K562 (cell line): ENCODE measurements at regions not wholly inside any gene's neighbourhood (a gene's known extent, or its start where the extent isn't known, plus 50 kb on each side); places are given as distances from the start of the nearest gene placed in this dataset.

Experiments
- ATAC-seq: fragments of 200-7000 bp; cut with Tn5 transposase; 3 replicates; pipeline ENCODE4 v1.9.1; 2020; ENCODE audit warnings: moderate library complexity
- BruUV-seq: library from RNA; stranded (reverse); fragments of 400-500 nt; replicated peaks from 2 replicates; lab custom pipeline; 2021; lab: Mats Ljungman, UMichigan
- CTCF ChIA-PET: fragments of 300-600 bp; formaldehyde crosslinking; extraction: SDS; loops from one replicate; lab custom pipeline; 2021; ENCODE audit warnings: low intra/inter-chr PET ratio; lab: Yijun Ruan, JAX
- POLR2A ChIA-PET: fragments of 300-600, 350-650 bp; sonication (Branson Sonifier 250); formaldehyde crosslinking; extraction: SDS; loops from one replicate; lab custom pipeline; 2021; ENCODE audit warnings: antibody characterized with exemption, inconsistent platforms; lab: Yijun Ruan, JAX
- DNase-seq, 4 experiments: peaks; one replicate each; pipeline versions ENCODE4 v3.0.0 to v3.0.0-alpha.2; 2011 to 2018; ENCODE audit warnings: low spot score in 3 of 4, mixed read lengths in 3 of 4; ENCODE audit errors: extremely low read depth in 1 of 4
- FAIRE-seq: peaks from 2 replicates; lab custom pipeline; 2011; peaks lifted over from hg19 to GRCh38; lab: Jason Lieb, UNC
- H2AFZ ChIP-seq: 2 replicates; pipeline ENCODE4 v1.6.0; 2011; ENCODE audit warnings: low read depth, low read length, control low read depth, inconsistent platforms
- H3K27ac ChIP-seq: fragments of 200-600 bp; 3 replicates; pipeline ENCODE4 v1.8.0; 2011; ENCODE audit warnings: low read depth, mild to moderate bottlenecking, control low read depth, inconsistent platforms, low read length, moderate library complexity, mixed read lengths; ENCODE audit errors: extremely low read depth
- H3K27me3 ChIP-seq, 2 experiments: fragments of 300-600 bp in 1 of 2; 2 replicates in 1 of 2; 3 replicates in 1 of 2; pipeline versions ENCODE4 v1.6.0 to v1.8.0; 2011; ENCODE audit warnings: inconsistent platforms in 2 of 2, low read length in 2 of 2, mild to moderate bottlenecking in 1 of 2, mixed read lengths in 1 of 2, moderate library complexity in 1 of 2; ENCODE audit not compliant: control insufficient read depth in 2 of 2, insufficient read depth in 2 of 2
- H3K36me3 ChIP-seq: fragments of 300-600 bp; 3 replicates; pipeline ENCODE4 v1.8.0; 2011; ENCODE audit warnings: mild to moderate bottlenecking, low read length, inconsistent platforms; ENCODE audit not compliant: control insufficient read depth, insufficient read depth
- H3K4me1 ChIP-seq, 2 experiments: fragments of 200-600 bp in 1 of 2; replicated peaks in 1 of 2; 2 replicates in 1 of 2; 3 replicates in 1 of 2; pipeline versions ENCODE4 v1.5.1 to v1.8.0; 2011; ENCODE audit warnings: inconsistent platforms in 2 of 2, low read length in 2 of 2, mild to moderate bottlenecking in 1 of 2, mixed read lengths in 1 of 2, moderate library complexity in 1 of 2; ENCODE audit not compliant: control insufficient read depth in 2 of 2, insufficient read depth in 2 of 2
- H3K4me2 ChIP-seq: 2 replicates; pipeline ENCODE4 v1.6.1; 2011; ENCODE audit warnings: low read length, control low read depth, inconsistent platforms, mixed read lengths; ENCODE audit not compliant: insufficient read depth
- H3K4me3 ChIP-seq: fragments of 200-600 bp; sonication (generic), shearing (Covaris generic); 2 replicates; pipeline ENCODE4 v1.5.1; 2016; ENCODE audit warnings: control low read depth, inconsistent platforms
- H3K79me2 ChIP-seq: fragments of 200-600 bp; 3 replicates; pipeline ENCODE4 v1.8.0; 2011; ENCODE audit warnings: low read length, inconsistent platforms; ENCODE audit not compliant: control insufficient read depth, insufficient read depth
- H3K9ac ChIP-seq, 2 experiments: 2 replicates each; pipeline versions ENCODE4 v1.6.0 to v1.6.1; 2011; ENCODE audit warnings: low read depth in 2 of 2, low read length in 2 of 2, control low read depth in 1 of 2, inconsistent platforms in 1 of 2, mild to moderate bottlenecking in 1 of 2, mixed read lengths in 1 of 2; ENCODE audit not compliant: insufficient read depth in 1 of 2
- H3K9me1 ChIP-seq: one replicate; pipeline ENCODE4 v1.6.0; 2011; ENCODE audit warnings: inconsistent platforms, mild to moderate bottlenecking, low read length, moderate library complexity; ENCODE audit not compliant: control insufficient read depth, insufficient read depth
- H3K9me3 ChIP-seq: replicated peaks from 2 replicates; pipeline ENCODE4 v1.5.1; 2011; ENCODE audit warnings: low read depth, low read length, inconsistent platforms; ENCODE audit not compliant: control insufficient read depth, insufficient read depth
- H4K20me1 ChIP-seq: replicated peaks from 2 replicates; pipeline ENCODE4 v1.6.1; 2011; ENCODE audit warnings: low read length, inconsistent platforms, mixed read lengths; ENCODE audit not compliant: control insufficient read depth, insufficient read depth
- CREM ChIP-seq: IDR thresholded peaks from 2 replicates; pipeline ENCODE4 v1.6.1; 2014; ENCODE audit warnings: antibody characterized with exemption, low read depth
- DPF2 ChIP-seq: fragments of 450-650 bp; IDR thresholded peaks from 2 replicates; pipeline ENCODE4 v1.6.1; 2016
- ZFP30 ChIP-seq: fragments of 250-450 bp; sonication (Bioruptor Pico); IDR thresholded peaks from 2 replicates; pipeline ENCODE4 v1.8.0; 2022; ENCODE audit warnings: moderate library complexity, mild to moderate bottlenecking, inconsistent platforms, borderline replicate concordance
- WGBS: fragments of 100-300 bp; shearing (Covaris generic); methylation state at CpG from one replicate; pipeline ENCODE4 v1.1.6; 2016; ENCODE audit warnings: low coverage, mixed read lengths; ENCODE audit not compliant: insufficient coverage; ENCODE audit errors: missing lambda C conversion rate; 5-methylcytosine and 5-hydroxymethylcytosine counted together
- in situ Hi-C: fragments of 300-500 bp; cut with MboI; formaldehyde crosslinking; loops from 4 replicates; pipeline ENCODE4 v1.15.0; 2018; ENCODE audit warnings: inconsistent platforms, mixed read lengths
- intact Hi-C: fragments of 100-400 bp; cut with micrococcal nuclease; formaldehyde crosslinking; loops from 2 replicates; pipeline ENCODE4 v1.14.2; 2022
- TF ChIP-seq, protein P1 (sequence below), 2 experiments: IDR thresholded peaks; 2 replicates each; pipeline ENCODE4 v1.6.1; 2012; ENCODE audit warnings: improper control_type of control experiment in 2 of 2, low read depth in 2 of 2, low read length in 2 of 2, borderline replicate concordance in 1 of 2

DNA sequence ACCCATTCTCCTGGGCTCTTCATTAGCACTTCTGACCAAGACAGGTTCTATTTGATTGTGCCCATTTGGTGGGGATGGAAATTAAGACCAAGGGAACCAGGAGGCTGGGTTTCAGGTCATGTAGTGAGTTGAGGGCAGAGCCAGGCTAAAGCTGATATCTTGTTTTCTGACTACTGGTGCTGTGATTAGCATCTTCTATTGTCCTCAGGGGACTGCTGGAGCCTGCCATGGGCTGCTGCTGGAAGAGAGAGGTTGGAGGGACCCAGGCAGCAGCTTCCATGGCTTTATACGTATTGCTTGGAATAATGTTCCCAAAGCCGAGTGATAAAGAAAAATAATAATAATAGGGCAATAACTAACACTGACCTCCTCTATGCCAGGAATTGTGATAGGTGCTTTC lies 211.4 kb upstream of the ROPN1 start:
- intact Hi-C loops, result no loop called here
- Histone ChIP-seq H3K4me2 (no peak overlapping the region), H3K4me1 (no peaks in the 10 kb centered on the region), H3K9ac (no peak overlapping the region), H3K9me3 (no peaks in the 10 kb centered on the region), H3K79me2 (no peaks in the 10 kb centered on the region), H3K36me3 (no peaks in the 10 kb centered on the region), H3K4me3 (no peak overlapping the region), H3K27me3 (no peaks in the 10 kb centered on the region), H3K27ac (no peak overlapping the region), H4K20me1 (no peaks in the 10 kb centered on the region), H3K9me1 (no peaks in the 10 kb centered on the region), H2AFZ (no peak overlapping the region)
- BruUV-seq, result no TSS peak
- ATAC-seq (no peak), DNase-seq (no peak), FAIRE-seq (no peak)
- WGBS, result 4% methylated on average over 2 of the region's 2 CpGs
- ChIA-PET POLR2A (interaction anchor here (0.7 to 0.8 kb wide), 2 partner anchors 13 to 103 kb away, joined by 3 read pairs; no protein-coding TSS in a partner anchor), CTCF (no interaction called here)
- in situ Hi-C loops, result no loop called here
- TF ChIP-seq, protein P1, sequence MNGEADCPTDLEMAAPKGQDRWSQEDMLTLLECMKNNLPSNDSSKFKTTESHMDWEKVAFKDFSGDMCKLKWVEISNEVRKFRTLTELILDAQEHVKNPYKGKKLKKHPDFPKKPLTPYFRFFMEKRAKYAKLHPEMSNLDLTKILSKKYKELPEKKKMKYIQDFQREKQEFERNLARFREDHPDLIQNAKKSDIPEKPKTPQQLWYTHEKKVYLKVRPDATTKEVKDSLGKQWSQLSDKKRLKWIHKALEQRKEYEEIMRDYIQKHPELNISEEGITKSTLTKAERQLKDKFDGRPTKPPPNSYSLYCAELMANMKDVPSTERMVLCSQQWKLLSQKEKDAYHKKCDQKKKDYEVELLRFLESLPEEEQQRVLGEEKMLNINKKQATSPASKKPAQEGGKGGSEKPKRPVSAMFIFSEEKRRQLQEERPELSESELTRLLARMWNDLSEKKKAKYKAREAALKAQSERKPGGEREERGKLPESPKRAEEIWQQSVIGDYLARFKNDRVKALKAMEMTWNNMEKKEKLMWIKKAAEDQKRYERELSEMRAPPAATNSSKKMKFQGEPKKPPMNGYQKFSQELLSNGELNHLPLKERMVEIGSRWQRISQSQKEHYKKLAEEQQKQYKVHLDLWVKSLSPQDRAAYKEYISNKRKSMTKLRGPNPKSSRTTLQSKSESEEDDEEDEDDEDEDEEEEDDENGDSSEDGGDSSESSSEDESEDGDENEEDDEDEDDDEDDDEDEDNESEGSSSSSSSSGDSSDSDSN (IDR thresholded peaks at IDR 0.05; ENCODE audit: borderline replicate concordance in 1 of 2, low read depth in 2 of 2, low read length in 2 of 2), result no peak
- no peak for TF ChIP-seq ZFP30 (CRISPR knock-in tag)
- no peak for TF ChIP-seq DPF2
- no peak for TF ChIP-seq CREM
- TF ChIP-seq, all 486 proteins: peak for 0
